H1 (cell line): ENCODE measurements at regions not wholly inside any gene's neighbourhood (a gene's known extent, or its start where the extent isn't known, plus 50 kb on each side); places are given as distances from the start of the nearest gene placed in this dataset.

Source experiments
- CTCF ChIA-PET: fragments of 300-600 bp; sonication (Branson Sonifier 250); formaldehyde crosslinking; loops from one replicate; lab custom pipeline; 2021; ENCODE audit not compliant: partially characterized antibody; lab: Charles Lee
- POLR2A ChIA-PET: fragments of 300-600 bp; sonication (Branson Sonifier 250); formaldehyde crosslinking; loops from one replicate; lab custom pipeline; 2021; ENCODE audit warnings: inconsistent platforms; ENCODE audit not compliant: partially characterized antibody; lab: Charles Lee
- DNase-seq, 2 experiments: peaks; one replicate each; pipeline versions ENCODE4 v3.0.0 to v3.0.0-alpha.2; 2010 to 2022; ENCODE audit warnings: low spot score in 2 of 2, low read depth in 1 of 2, mixed read lengths in 1 of 2
- FAIRE-seq: peaks from 2 replicates; lab custom pipeline; 2011; peaks lifted over from hg19 to GRCh38; lab: Jason Lieb, UNC
- H2AFZ ChIP-seq: 2 replicates; pipeline ENCODE4 v1.8.1; 2012; ENCODE audit warnings: low read length, inconsistent platforms
- H2AK5ac ChIP-seq: 2 replicates; pipeline ENCODE4 v1.6.1; 2013; ENCODE audit warnings: low read depth, low read length
- H2BK120ac ChIP-seq: replicated peaks from 2 replicates; pipeline ENCODE3; 2013; ENCODE audit warnings: low read depth, low read length, inconsistent platforms
- H2BK12ac ChIP-seq: 2 replicates; pipeline ENCODE4 v1.6.1; 2013; ENCODE audit warnings: low read depth, low read length
- H2BK15ac ChIP-seq: 2 replicates; pipeline ENCODE4 v1.6.1; 2013; ENCODE audit warnings: low read length
- H2BK20ac ChIP-seq: 2 replicates; pipeline ENCODE4 v1.6.1; 2013; ENCODE audit warnings: low read length
- H2BK5ac ChIP-seq: 2 replicates; pipeline ENCODE4 v1.6.1; 2013; ENCODE audit warnings: low read depth, low read length
- H3K14ac ChIP-seq: 2 replicates; pipeline ENCODE4 v1.6.1; 2013; ENCODE audit warnings: inconsistent platforms; ENCODE audit not compliant: insufficient read length
- H3K18ac ChIP-seq: 2 replicates; pipeline ENCODE4 v1.6.1; 2013; ENCODE audit warnings: low read length; ENCODE audit errors: extremely low read depth
- H3K23ac ChIP-seq: 2 replicates; pipeline ENCODE4 v1.6.1; 2013; ENCODE audit warnings: inconsistent platforms; ENCODE audit not compliant: insufficient read length
- H3K23me2 ChIP-seq: 2 replicates; pipeline ENCODE4 v1.6.1; 2013; ENCODE audit warnings: low read depth, low read length
- H3K27ac ChIP-seq: 2 replicates; pipeline ENCODE4 v1.6.1; 2011; ENCODE audit warnings: low read depth, low read length, inconsistent platforms
- H3K27me3 ChIP-seq, 4 experiments: replicated peaks in 1 of 4; 1 replicate in 1 of 4; 2 replicates in 3 of 4; pipeline versions ENCODE4 v1.6.1 to v1.8.1; 2011 to 2013; ENCODE audit warnings: low read length in 3 of 4, mild to moderate bottlenecking in 3 of 4, inconsistent platforms in 2 of 4, mixed read lengths in 2 of 4, moderate library complexity in 1 of 4; ENCODE audit not compliant: control insufficient read depth in 3 of 4, insufficient read depth in 3 of 4; ENCODE audit errors: extremely low read depth in 1 of 4
- H3K36me3 ChIP-seq, 4 experiments: 2 replicates each; pipeline versions ENCODE4 v1.6.1 to v1.8.1; 2011 to 2013; ENCODE audit warnings: mild to moderate bottlenecking in 4 of 4, low read length in 3 of 4, moderate library complexity in 2 of 4, control low read depth in 1 of 4, inconsistent platforms in 1 of 4; ENCODE audit not compliant: insufficient read depth in 4 of 4, control insufficient read depth in 2 of 4
- H3K4ac ChIP-seq: replicated peaks from 2 replicates; pipeline ENCODE3; 2013; ENCODE audit warnings: low read length, low read depth, mixed read lengths, inconsistent platforms; ENCODE audit not compliant: insufficient read length
- H3K4me1 ChIP-seq, 4 experiments: replicated peaks in 1 of 4; 1 replicate in 1 of 4; 2 replicates in 3 of 4; pipeline versions ENCODE4 v1.6.1 to v1.8.1; 2011 to 2013; ENCODE audit warnings: low read length in 3 of 4, inconsistent platforms in 2 of 4, mixed read lengths in 1 of 4; ENCODE audit not compliant: insufficient read depth in 4 of 4, control insufficient read depth in 3 of 4
- H3K4me2 ChIP-seq, 2 experiments: 2 replicates each; pipeline versions ENCODE4 v1.6.1 to v1.8.1; 2011 to 2013; ENCODE audit warnings: low read depth in 2 of 2, low read length in 2 of 2, control low read depth in 1 of 2, inconsistent platforms in 1 of 2, mild to moderate bottlenecking in 1 of 2; ENCODE audit not compliant: insufficient read depth in 1 of 2
- H3K4me3 ChIP-seq, 4 experiments: fragments of 200-600, 300-600 bp in 1 of 4; sonication (generic), shearing (Covaris generic), sonication (Bioruptor Twin) in 1 of 4; 2 replicates each; pipeline versions ENCODE4 v1.5.1 to v1.8.1; 2011 to 2016; ENCODE audit warnings: low read length in 4 of 4, low read depth in 3 of 4, control low read depth in 2 of 4, inconsistent platforms in 2 of 4, mild to moderate bottlenecking in 2 of 4, mixed read lengths in 1 of 4, moderate library complexity in 1 of 4; ENCODE audit not compliant: insufficient read depth in 2 of 4; ENCODE audit errors: extremely low read depth in 1 of 4
- H3K56ac ChIP-seq: replicated peaks from 2 replicates; pipeline ENCODE3; 2013; ENCODE audit warnings: low read depth, mild to moderate bottlenecking, mixed read lengths, low read length, inconsistent platforms; ENCODE audit not compliant: insufficient read length
- H3K79me1 ChIP-seq: 2 replicates; pipeline ENCODE4 v1.6.1; 2013; ENCODE audit warnings: low read depth, low read length, control low read depth
- H3K79me2 ChIP-seq, 2 experiments: 2 replicates each; pipeline versions ENCODE4 v1.6.1 to v1.8.1; 2012 to 2013; ENCODE audit warnings: low read length in 2 of 2, mild to moderate bottlenecking in 2 of 2, inconsistent platforms in 1 of 2; ENCODE audit not compliant: insufficient read depth in 2 of 2, control insufficient read depth in 1 of 2
- H3K9ac ChIP-seq, 4 experiments: replicated peaks in 1 of 4; 1 replicate in 1 of 4; 2 replicates in 3 of 4; pipeline versions ENCODE4 v1.6.1 to v1.8.1; 2011 to 2013; ENCODE audit warnings: low read depth in 3 of 4, low read length in 3 of 4, control low read depth in 2 of 4, mild to moderate bottlenecking in 2 of 4, moderate library complexity in 2 of 4, inconsistent platforms in 1 of 4; ENCODE audit errors: extremely low read depth in 1 of 4
- H3K9me3 ChIP-seq, 2 experiments: 2 replicates each; pipeline versions ENCODE4 v1.6.1 to v1.8.1; 2012 to 2013; ENCODE audit warnings: mild to moderate bottlenecking in 2 of 2, moderate library complexity in 2 of 2, control low read depth in 1 of 2, inconsistent platforms in 1 of 2, low read depth in 1 of 2, low read length in 1 of 2, mixed read lengths in 1 of 2; ENCODE audit not compliant: insufficient read depth in 2 of 2
- H4K20me1 ChIP-seq, 2 experiments: replicated peaks in 1 of 2; 2 replicates each; pipeline versions ENCODE3 to v1.8.1; 2011 to 2013; ENCODE audit warnings: inconsistent platforms in 2 of 2, low read length in 2 of 2, mild to moderate bottlenecking in 1 of 2; ENCODE audit not compliant: insufficient read depth in 2 of 2, control insufficient read depth in 1 of 2
- H4K5ac ChIP-seq: 2 replicates; pipeline ENCODE4 v1.6.1; 2013; ENCODE audit warnings: low read length, low read depth, mixed read lengths, inconsistent platforms; ENCODE audit not compliant: insufficient read length
- H4K8ac ChIP-seq: 2 replicates; pipeline ENCODE4 v1.8.0; 2013; ENCODE audit warnings: mild to moderate bottlenecking, moderate library complexity, low read length, inconsistent platforms; ENCODE audit not compliant: insufficient read depth; ENCODE audit errors: extremely low read depth
- H4K91ac ChIP-seq: replicated peaks from 2 replicates; pipeline ENCODE3; 2013; ENCODE audit warnings: low read length, mixed read lengths, inconsistent platforms; ENCODE audit not compliant: insufficient read length
- HDAC2 ChIP-seq, 2 experiments: fragments of 300-600 bp in 1 of 2; sonication (generic) in 1 of 2; IDR thresholded peaks; 2 replicates each; pipeline ENCODE4 v1.6.1; 2011 to 2012; ENCODE audit warnings: low read depth in 2 of 2, low read length in 2 of 2, mild to moderate bottlenecking in 2 of 2, moderate library complexity in 2 of 2, borderline replicate concordance in 1 of 2, inconsistent platforms in 1 of 2
- POLR2AphosphoS5 ChIP-seq: IDR thresholded peaks from 2 replicates; pipeline ENCODE4 v1.6.1; 2011; ENCODE audit warnings: low read depth, low read length
- SP1 ChIP-seq: IDR thresholded peaks from 2 replicates; pipeline ENCODE4 v1.6.1; 2011; ENCODE audit warnings: low read depth, low read length
- WGBS, 2 experiments: shearing (Covaris generic) in 1 of 2; methylation state at CpG; one replicate each; pipeline versions ENCODE4 v1.1.6 to v1.1.7; 2013 to 2015; ENCODE audit warnings: low lambda C conversion rate in 2 of 2, mixed read lengths in 2 of 2, inconsistent platforms in 1 of 2, low coverage in 1 of 2, missing lambda C conversion rate in 1 of 2; ENCODE audit not compliant: insufficient replicate concordance in 2 of 2, insufficient coverage in 1 of 2, insufficient read length in 1 of 2; ENCODE audit errors: extremely low coverage in 1 of 2, missing lambda C conversion rate in 1 of 2; 5-methylcytosine and 5-hydroxymethylcytosine counted together

DNA sequence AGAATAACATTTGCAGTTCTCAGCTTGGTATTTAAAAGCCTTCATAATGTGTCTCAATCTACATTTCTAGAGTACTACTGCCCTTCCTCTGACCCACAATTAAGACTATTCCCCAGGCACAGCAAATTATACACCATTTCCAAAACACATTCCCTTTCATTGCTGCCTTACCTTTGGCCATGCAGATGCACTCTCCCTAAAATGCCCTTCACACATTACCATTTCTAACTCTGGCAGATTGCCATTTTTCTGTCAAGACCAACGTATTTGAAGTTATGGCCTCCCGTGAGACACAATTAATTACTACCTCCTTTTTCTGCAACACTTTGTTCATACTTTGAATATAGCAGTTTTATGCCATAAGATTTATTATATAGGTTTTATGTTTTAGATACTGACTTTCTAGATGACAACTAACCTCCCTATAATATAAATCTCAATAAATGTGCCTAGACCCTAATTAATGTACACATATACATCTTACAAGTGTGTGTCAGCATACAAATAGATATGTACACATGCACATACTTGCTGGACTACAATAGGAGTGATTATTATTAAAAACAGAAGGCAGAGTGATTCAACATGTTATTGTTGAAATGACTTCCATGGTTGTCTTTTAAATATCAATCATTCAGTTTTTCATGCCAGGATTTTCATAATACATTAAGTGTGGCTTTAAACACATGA, 2902.5 kb downstream of the PCDH9 start:
- Histone ChIP-seq H3K9ac (no peak overlapping the region), H2AK5ac (no peak overlapping the region), H4K20me1 (no peaks in the 10 kb centered on the region), H3K4me3 (no peak overlapping the region), H3K9me3 (no peaks in the 10 kb centered on the region), H2BK120ac (no peak overlapping the region), H2BK5ac (no peak overlapping the region), H3K56ac (no peak overlapping the region), H4K5ac (no peak overlapping the region), H2BK12ac (no peak overlapping the region), H3K27ac (no peak overlapping the region), H3K36me3 (no peaks in the 10 kb centered on the region), H3K23me2 (no peaks in the 10 kb centered on the region), H2BK20ac (no peak overlapping the region), H3K14ac (no peak overlapping the region), H3K4ac (no peak overlapping the region), H3K4me1 (no peaks in the 10 kb centered on the region), H4K8ac (no peak overlapping the region), H3K23ac (no peak overlapping the region), H3K79me2 (no peaks in the 10 kb centered on the region), H2BK15ac (no peak overlapping the region), H3K4me2 (no peak overlapping the region), H3K79me1 (no peaks in the 10 kb centered on the region), H3K18ac (no peak overlapping the region), H2AFZ (peak overlapping the region; percentile 91; the same call in 1 of the 2 replicates), H3K27me3 (peaks cover 0 to 1% (median 0%) of the 10 kb centered on the region in 4 experiments; a peak in 1 of 7 replicates), H4K91ac (no peak overlapping the region)
- TF ChIP-seq HDAC2 (IDR thresholded peaks at IDR 0.05; ENCODE audit: borderline replicate concordance in 1 of 2, low read depth in 2 of 2, low read length in 2 of 2) (no peak), POLR2AphosphoS5 (no peak), SP1 (no peak)
- DNase-seq (no peak), FAIRE-seq (no peak)
- POLR2A ChIA-PET: no interaction called here
- CTCF ChIA-PET: no interaction called here
- WGBS, 2 experiments: 92% methylated on average over 2 of the region's 2 CpGs; no CpG with 5 or more reads in 1 of the 2 experiments
